ENCODE measurements at regions not wholly inside any gene's neighbourhood (a gene's known extent, or its start where the extent isn't known, plus 50 kb on each side); places are given as distances from the start of the nearest gene placed in this dataset.

DNA sequence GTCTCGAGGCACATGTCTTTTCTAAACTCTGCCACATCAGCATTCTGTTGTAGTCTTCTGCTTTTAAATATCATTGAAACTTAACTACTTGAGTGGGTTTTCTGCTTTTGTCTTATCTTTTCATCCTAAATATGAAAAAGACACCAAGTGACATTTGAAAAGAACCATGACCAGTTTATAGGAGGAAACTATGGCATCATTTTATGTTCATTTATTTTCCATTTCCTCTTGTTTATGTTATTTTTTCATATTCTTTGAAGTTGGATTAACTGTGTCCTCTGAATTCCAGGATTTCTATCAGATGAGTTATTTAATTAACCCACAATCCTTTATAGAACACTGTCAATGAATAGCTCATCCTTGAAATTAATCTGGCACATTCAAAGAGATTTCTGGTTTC lies 93.4 kb upstream of the ARHGAP28 start:
- no peaks in the 10 kb centered on the region for H3K36me3 ChIP-seq (ENCODE audit: control insufficient read depth in 1 of 2, insufficient read depth in 2 of 2, low read length in 1 of 2)
- intact Hi-C loops (cut with DNase I): no loop called here
- no peak for DNase-seq
- no peaks in the 10 kb centered on the region for H3K9me3 ChIP-seq (ENCODE audit: control insufficient read depth, low read length)
- 49 to 65% methylated on average over 1 of the region's 1 CpG for WGBS, 2 donors
- no peak overlapping the region for H3K4me3 ChIP-seq (ENCODE audit: low read length in 2 of 2)
- no peak for ATAC-seq (ENCODE audit: low FRiP score)
- H3K4me1 ChIP-seq (ENCODE audit: control insufficient read depth in 1 of 2, insufficient read depth in 2 of 2, low read length in 2 of 2): no peaks in the 10 kb centered on the region
- H3K27me3 ChIP-seq (ENCODE audit: control insufficient read depth in 1 of 2, insufficient read depth in 2 of 2, low read length in 1 of 2): peaks cover 0 to 1% of the 10 kb centered on the region in 2 donors
- no peak overlapping the region for H3K27ac ChIP-seq (ENCODE audit: low read depth in 1 of 2, low read length in 2 of 2)

DNA sequence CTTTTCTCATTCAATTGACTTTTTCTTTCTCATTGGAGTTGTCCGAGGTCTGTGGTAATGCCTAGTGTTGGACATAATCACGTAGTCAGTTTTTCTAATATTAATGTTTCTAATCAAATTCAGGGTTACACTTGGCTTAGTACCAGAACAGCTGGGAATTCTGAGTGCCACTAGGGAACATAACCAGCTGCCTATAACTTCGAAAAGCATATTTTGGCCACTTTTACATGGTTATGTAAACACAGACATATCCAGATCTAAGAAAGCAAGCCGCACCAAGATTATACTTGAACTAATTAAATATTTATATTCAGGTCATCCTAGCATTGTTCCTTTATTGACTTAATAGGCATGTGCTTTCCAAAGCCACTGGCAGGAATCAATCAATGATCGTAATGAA lies 91.1 kb upstream of the ARHGAP28 start:
- Histone ChIP-seq H3K4me1 (ENCODE audit: control insufficient read depth in 1 of 2, insufficient read depth in 2 of 2, low read length in 2 of 2) (no peaks in the 10 kb centered on the region), H3K27ac (ENCODE audit: low read depth in 1 of 2, low read length in 2 of 2) (no peak overlapping the region), H3K27me3 (ENCODE audit: control insufficient read depth in 1 of 2, insufficient read depth in 2 of 2, low read length in 1 of 2) (no peaks in the 10 kb centered on the region), H3K9me3 (ENCODE audit: control insufficient read depth, low read length) (no peaks in the 10 kb centered on the region), H3K36me3 (ENCODE audit: control insufficient read depth in 1 of 2, insufficient read depth in 2 of 2, low read length in 1 of 2) (no peaks in the 10 kb centered on the region), H3K4me3 (ENCODE audit: low read length in 2 of 2) (no peak overlapping the region)
- intact Hi-C loops (cut with DNase I): no loop called here
- ATAC-seq (ENCODE audit: low FRiP score) (no peak), DNase-seq (no peak)
- WGBS, 2 donors: 23 to 35% methylated on average over 5 of the region's 5 CpGs

DNA sequence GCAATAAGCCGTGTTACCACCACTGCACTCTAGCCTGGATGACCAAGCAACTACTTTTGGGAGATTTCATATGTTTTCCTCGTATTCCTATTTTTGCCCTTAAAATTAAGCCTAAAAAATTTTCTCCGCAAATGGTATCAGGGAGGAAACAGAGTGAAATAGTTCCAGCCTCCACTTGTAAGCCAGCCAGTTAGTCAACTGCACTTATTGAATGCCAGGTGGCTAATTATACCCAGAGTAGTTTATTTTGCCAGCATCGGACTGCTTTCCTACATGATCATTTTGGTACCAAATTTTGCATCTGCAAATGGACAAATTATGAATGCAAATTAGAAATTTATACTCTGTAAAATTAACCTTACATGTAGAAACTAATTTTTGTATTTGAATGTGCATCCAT lies 90.2 kb upstream of the ARHGAP28 start:
- no peak for ATAC-seq (ENCODE audit: low FRiP score)
- DNase-seq: no peak
- Histone ChIP-seq H3K27me3 (ENCODE audit: control insufficient read depth in 1 of 2, insufficient read depth in 2 of 2, low read length in 1 of 2) (no peaks in the 10 kb centered on the region), H3K27ac (ENCODE audit: low read depth in 1 of 2, low read length in 2 of 2) (no peak overlapping the region), H3K4me3 (ENCODE audit: low read length in 2 of 2) (no peak overlapping the region), H3K4me1 (ENCODE audit: control insufficient read depth in 1 of 2, insufficient read depth in 2 of 2, low read length in 2 of 2) (no peaks in the 10 kb centered on the region), H3K36me3 (ENCODE audit: control insufficient read depth in 1 of 2, insufficient read depth in 2 of 2, low read length in 1 of 2) (no peaks in the 10 kb centered on the region), H3K9me3 (ENCODE audit: control insufficient read depth, low read length) (peaks cover 1% of the 10 kb centered on the region)
- WGBS, 2 donors: 61 to 65% methylated on average over 4 of the region's 4 CpGs
- intact Hi-C loops (cut with DNase I): no loop called here

DNA sequence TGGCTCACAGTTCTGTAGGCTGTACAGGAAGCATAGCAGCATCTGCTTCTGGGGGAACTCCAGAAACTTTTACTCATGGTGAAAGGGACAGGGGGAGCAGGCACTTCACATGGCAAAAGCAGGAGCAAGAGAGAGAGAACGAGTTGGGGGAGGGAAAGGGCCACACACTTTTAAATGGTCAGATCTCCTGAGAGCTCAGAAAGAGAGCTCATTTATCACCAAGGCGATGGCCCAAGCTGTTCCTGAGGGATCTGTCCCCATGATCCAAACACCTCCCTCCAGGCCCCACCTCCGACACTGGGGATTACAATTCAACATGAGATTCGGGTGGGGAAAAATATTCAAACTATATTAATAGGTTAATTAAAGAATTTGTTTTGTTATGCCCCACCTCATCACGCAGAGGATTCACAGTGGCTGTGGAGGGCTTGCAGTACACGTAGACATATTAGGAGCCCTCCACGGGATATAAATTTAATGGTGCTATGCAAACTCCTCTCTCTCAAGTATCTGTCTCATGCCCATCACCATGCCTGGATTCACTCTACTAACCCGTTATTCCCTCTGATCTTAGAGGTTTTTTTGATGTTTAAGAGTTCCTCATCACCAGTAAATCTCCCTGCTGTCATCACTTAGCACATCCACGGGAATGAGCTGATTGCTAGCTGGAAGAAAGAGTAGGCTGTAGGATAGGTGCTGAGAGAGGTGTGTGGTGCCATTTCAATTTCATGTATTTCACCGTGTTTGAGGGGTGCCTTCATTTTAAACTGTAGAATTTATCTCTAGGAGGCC lies 84.5 kb upstream of the ARHGAP28 start:
- Histone ChIP-seq H3K36me3 (ENCODE audit: control insufficient read depth in 1 of 2, insufficient read depth in 2 of 2, low read length in 1 of 2) (no peaks in the 10 kb centered on the region), H3K4me3 (ENCODE audit: low read length in 2 of 2) (no peak overlapping the region), H3K27ac (ENCODE audit: low read depth in 1 of 2, low read length in 2 of 2) (no peak overlapping the region), H3K4me1 (ENCODE audit: control insufficient read depth in 1 of 2, insufficient read depth in 2 of 2, low read length in 2 of 2) (no peaks in the 10 kb centered on the region), H3K27me3 (ENCODE audit: control insufficient read depth in 1 of 2, insufficient read depth in 2 of 2, low read length in 1 of 2) (no peaks in the 10 kb centered on the region), H3K9me3 (ENCODE audit: control insufficient read depth, low read length) (peaks cover 1% of the 10 kb centered on the region)
- DNase-seq (no peak), ATAC-seq (ENCODE audit: low FRiP score) (no peak)
- WGBS, 2 donors: 59 to 60% methylated on average over 10 of the region's 10 CpGs
- intact Hi-C loops (cut with DNase I): no loop called here

DNA sequence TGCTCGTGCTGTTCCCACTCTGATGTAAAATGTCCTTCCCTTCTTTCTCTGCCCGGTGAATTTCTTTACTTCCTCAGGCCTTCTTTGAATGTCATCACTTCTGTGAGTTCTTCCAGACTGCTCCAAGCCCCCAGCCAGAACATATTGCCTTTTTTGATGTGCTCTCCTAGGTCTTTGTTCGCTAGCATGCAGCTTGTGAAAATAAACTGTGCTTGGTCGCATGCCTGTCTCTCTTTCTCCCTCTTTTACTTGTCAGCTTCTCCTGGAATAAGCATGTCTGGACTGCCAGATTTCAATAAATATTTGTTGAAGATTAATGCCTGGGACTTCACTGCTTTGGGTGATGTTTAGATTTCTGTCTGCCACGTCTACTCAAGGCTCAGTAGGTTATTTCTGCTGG lies 82.7 kb upstream of the ARHGAP28 start:
- no peak for ATAC-seq (ENCODE audit: low FRiP score)
- 11 to 15% methylated on average over 5 of the region's 5 CpGs for WGBS, 2 donors

DNA sequence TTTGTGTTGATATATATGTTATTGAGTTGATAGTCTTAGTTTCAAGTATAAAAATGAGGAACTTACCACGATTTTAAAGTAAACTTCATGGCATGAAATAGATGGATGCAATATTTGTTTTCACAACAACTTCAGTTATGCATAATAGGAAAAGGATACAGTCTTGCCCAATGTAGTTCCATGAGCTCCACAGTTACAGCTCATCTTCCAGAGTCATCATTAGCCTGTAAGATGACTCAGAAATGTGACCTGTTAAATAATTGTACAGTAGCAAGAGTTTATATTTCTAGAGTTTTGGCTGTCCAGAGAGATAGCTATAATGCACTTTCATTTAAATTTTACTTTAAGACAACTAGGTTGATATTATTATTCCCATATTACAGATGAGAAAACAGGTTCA lies 80.9 kb upstream of the ARHGAP28 start:
- no peaks in the 10 kb centered on the region for H3K36me3 ChIP-seq (ENCODE audit: control insufficient read depth in 1 of 2, insufficient read depth in 2 of 2, low read length in 1 of 2)
- no peaks in the 10 kb centered on the region for H3K4me1 ChIP-seq (ENCODE audit: control insufficient read depth in 1 of 2, insufficient read depth in 2 of 2, low read length in 2 of 2)
- DNase-seq: no peak
- intact Hi-C loops (cut with DNase I): no loop called here
- H3K27me3 ChIP-seq (ENCODE audit: control insufficient read depth in 1 of 2, insufficient read depth in 2 of 2, low read length in 1 of 2): peaks cover 0 to 1% of the 10 kb centered on the region in 2 donors
- peaks cover 6% of the 10 kb centered on the region for H3K9me3 ChIP-seq (ENCODE audit: control insufficient read depth, low read length)
- WGBS, 2 donors: 26 to 49% methylated on average over 1 of the region's 1 CpG
- no peak overlapping the region for H3K4me3 ChIP-seq (ENCODE audit: low read length in 2 of 2)
- H3K27ac ChIP-seq (ENCODE audit: low read depth in 1 of 2, low read length in 2 of 2): no peak overlapping the region
- no peak for ATAC-seq (ENCODE audit: low FRiP score)

More for the DNA sequence above, 82.7 kb upstream of the ARHGAP28 start:
- Histone ChIP-seq H3K9me3 (ENCODE audit: control insufficient read depth, low read length) (peaks cover 1% of the 10 kb centered on the region), H3K27me3 (ENCODE audit: control insufficient read depth in 1 of 2, insufficient read depth in 2 of 2, low read length in 1 of 2) (no peaks in the 10 kb centered on the region), H3K4me3 (ENCODE audit: low read length in 2 of 2) (no peak overlapping the region), H3K36me3 (ENCODE audit: control insufficient read depth in 1 of 2, insufficient read depth in 2 of 2, low read length in 1 of 2) (no peaks in the 10 kb centered on the region), H3K27ac (ENCODE audit: low read depth in 1 of 2, low read length in 2 of 2) (no peak overlapping the region), H3K4me1 (ENCODE audit: control insufficient read depth in 1 of 2, insufficient read depth in 2 of 2, low read length in 2 of 2) (no peaks in the 10 kb centered on the region)
- intact Hi-C loops (cut with DNase I): no loop called here
- no peak for DNase-seq

DNA sequence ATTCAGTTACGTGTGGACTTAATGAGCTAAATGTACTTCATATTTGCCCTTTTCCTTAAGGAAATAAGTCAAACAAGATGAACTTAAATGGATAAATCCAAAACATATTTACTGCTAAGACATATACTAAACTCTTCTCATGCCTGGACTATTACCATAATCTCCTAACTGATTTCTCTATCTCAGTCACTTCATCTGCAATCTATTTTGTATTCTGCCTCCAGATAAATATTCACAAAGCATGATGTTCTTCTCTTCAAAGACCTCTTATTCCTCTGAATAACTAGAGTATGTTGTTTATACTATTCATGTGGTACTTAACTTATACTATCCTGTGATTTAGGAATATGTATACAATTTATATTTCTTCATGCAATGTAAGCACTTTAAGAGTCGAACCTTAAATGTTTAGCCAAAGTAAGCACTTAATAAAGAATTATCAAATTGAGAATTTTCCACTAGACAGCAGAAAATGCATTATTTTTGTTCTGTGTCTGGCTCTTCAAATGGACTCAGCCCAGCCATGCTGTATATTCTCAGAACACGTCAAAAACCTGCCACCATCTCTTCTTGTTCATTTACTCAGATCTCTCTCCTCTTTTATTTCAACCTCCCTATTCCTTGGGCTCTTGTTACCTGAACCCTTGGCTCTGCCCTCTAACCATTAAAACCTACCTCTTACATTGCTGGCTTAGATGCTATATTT lies 79.9 kb upstream of the ARHGAP28 start:
- intact Hi-C loops (cut with DNase I): no loop called here
- Histone ChIP-seq H3K27me3 (ENCODE audit: control insufficient read depth in 1 of 2, insufficient read depth in 2 of 2, low read length in 1 of 2) (peaks cover 0 to 1% of the 10 kb centered on the region in 2 donors), H3K4me1 (ENCODE audit: control insufficient read depth in 1 of 2, insufficient read depth in 2 of 2, low read length in 2 of 2) (no peaks in the 10 kb centered on the region), H3K4me3 (ENCODE audit: low read length in 2 of 2) (no peak overlapping the region), H3K27ac (ENCODE audit: low read depth in 1 of 2, low read length in 2 of 2) (no peak overlapping the region), H3K9me3 (ENCODE audit: control insufficient read depth, low read length) (peaks cover 5% of the 10 kb centered on the region), H3K36me3 (ENCODE audit: control insufficient read depth in 1 of 2, insufficient read depth in 2 of 2, low read length in 1 of 2) (no peaks in the 10 kb centered on the region)
- DNase-seq (no peak), ATAC-seq (ENCODE audit: low FRiP score) (no peak)
- 50 to 58% methylated on average over 3 of the region's 3 CpGs for WGBS, 2 donors

DNA sequence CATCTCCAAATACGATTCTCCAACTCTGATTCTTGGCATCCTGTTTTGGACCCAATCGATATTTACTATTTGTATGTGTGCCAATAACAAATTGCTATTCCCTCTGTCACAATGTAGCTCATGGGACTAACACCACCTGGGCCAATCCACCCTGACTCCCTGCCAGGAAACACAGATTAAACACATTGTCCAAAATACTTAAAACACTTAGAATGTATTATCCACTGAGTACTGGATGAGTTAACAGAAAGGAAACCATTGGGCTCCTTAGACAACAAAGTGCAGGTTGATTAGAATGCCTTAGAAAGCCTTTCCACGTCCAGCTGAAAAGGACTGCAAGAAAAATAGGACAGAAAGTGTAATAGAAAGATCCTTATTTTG lies 79.4 kb upstream of the ARHGAP28 start:
- no peaks in the 10 kb centered on the region for H3K4me1 ChIP-seq (ENCODE audit: control insufficient read depth in 1 of 2, insufficient read depth in 2 of 2, low read length in 2 of 2)
- H3K27ac ChIP-seq (ENCODE audit: low read depth in 1 of 2, low read length in 2 of 2): no peak overlapping the region
- peaks cover 0 to 1% of the 10 kb centered on the region in 2 donors for H3K27me3 ChIP-seq (ENCODE audit: control insufficient read depth in 1 of 2, insufficient read depth in 2 of 2, low read length in 1 of 2)
- H3K9me3 ChIP-seq (ENCODE audit: control insufficient read depth, low read length): peaks cover 5% of the 10 kb centered on the region
- no peak overlapping the region for H3K4me3 ChIP-seq (ENCODE audit: low read length in 2 of 2)
- 36 to 38% methylated on average over 3 of the region's 3 CpGs for WGBS, 2 donors
- H3K36me3 ChIP-seq (ENCODE audit: control insufficient read depth in 1 of 2, insufficient read depth in 2 of 2, low read length in 1 of 2): no peaks in the 10 kb centered on the region
- intact Hi-C loops (cut with DNase I): no loop called here
- no peak for DNase-seq
- ATAC-seq (ENCODE audit: low FRiP score): no peak

DNA sequence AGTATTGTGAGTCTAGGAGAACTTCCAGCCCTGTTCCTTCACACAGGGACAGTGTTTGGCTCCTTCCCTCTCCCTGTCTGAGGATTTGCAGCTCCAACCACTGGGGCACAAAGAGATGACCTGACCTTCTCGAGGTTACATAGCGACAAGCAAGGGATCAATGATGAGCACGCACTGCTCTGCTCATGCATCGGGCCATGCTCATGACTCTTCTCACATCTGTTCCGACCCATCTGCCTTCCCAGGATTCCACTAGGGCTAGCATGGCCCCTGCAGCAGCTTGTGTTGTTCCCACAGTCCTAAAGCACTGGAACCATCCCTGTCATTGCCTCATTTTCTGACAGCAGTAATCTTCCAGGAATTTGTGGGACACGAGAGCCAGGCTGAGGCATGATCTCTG lies 78.8 kb upstream of the ARHGAP28 start:
- Histone ChIP-seq H3K27ac (ENCODE audit: low read depth in 1 of 2, low read length in 2 of 2) (no peak overlapping the region), H3K4me1 (ENCODE audit: control insufficient read depth in 1 of 2, insufficient read depth in 2 of 2, low read length in 2 of 2) (no peaks in the 10 kb centered on the region), H3K27me3 (ENCODE audit: control insufficient read depth in 1 of 2, insufficient read depth in 2 of 2, low read length in 1 of 2) (peaks cover 0 to 1% of the 10 kb centered on the region in 2 donors), H3K4me3 (ENCODE audit: low read length in 2 of 2) (no peak overlapping the region), H3K36me3 (ENCODE audit: control insufficient read depth in 1 of 2, insufficient read depth in 2 of 2, low read length in 1 of 2) (no peaks in the 10 kb centered on the region), H3K9me3 (ENCODE audit: control insufficient read depth, low read length) (peaks cover 5% of the 10 kb centered on the region)
- DNase-seq: no peak
- intact Hi-C loops (cut with DNase I): no loop called here
- WGBS, 2 donors: 70 to 76% methylated on average over 6 of the region's 6 CpGs
- ATAC-seq (ENCODE audit: low FRiP score): no peak

Measured in aorta (tissue), 5 donors.